Stomach (tissue), 8 donors: ENCODE measurements at regions not wholly inside any gene's neighbourhood (a gene's known extent, or its start where the extent isn't known, plus 50 kb on each side); places are given as distances from the start of the nearest gene placed in this dataset.
A peak's percentile ranks its signal among the peaks of the same experiment; 100 is the strongest.

Experiments
- DNase-seq, 2 donors: peaks; one replicate each; pipeline versions ENCODE4 v3.0.0 to v3.0.0-alpha.2; 2013 to 2019
- H3K27ac ChIP-seq, 5 donors: fragments of 200-600 bp in 4 of 5; sonication (generic) in 4 of 5; one replicate each; pipeline ENCODE4 v1.5.1; 2013 to 2019; ENCODE audit warnings: mild to moderate bottlenecking in 1 of 5, moderate library complexity in 1 of 5
- H3K27me3 ChIP-seq, 3 donors: fragments of 200-600 bp; sonication (generic); one replicate each; pipeline ENCODE4 v1.5.1; 2017 to 2019; ENCODE audit warnings: mixed run types in 1 of 3
- H3K36me3 ChIP-seq, 4 donors: fragments of 200-600 bp; sonication (generic); 1 replicate in 3 of 4; 2 replicates in 1 of 4; pipeline ENCODE4 v1.5.1; 2016 to 2019
- H3K4me1 ChIP-seq, 4 donors: fragments of 200-600 bp; sonication (generic); one replicate each; pipeline ENCODE4 v1.5.1; 2016 to 2019
- H3K4me3 ChIP-seq, 4 donors: fragments of 200-600 bp; sonication (generic) in 3 of 4; one replicate each; pipeline ENCODE4 v1.5.1; 2016 to 2019; ENCODE audit warnings: mild to moderate bottlenecking in 1 of 4
- H3K9me3 ChIP-seq, 4 donors: fragments of 200-600 bp; sonication (generic); one replicate each; pipeline ENCODE4 v1.5.1; 2016 to 2019
- EP300 ChIP-seq: sonication (generic); formaldehyde crosslinking; IDR thresholded peaks from one replicate; pipeline ENCODE4 v1.6.1; 2017; ENCODE audit warnings: antibody characterized with exemption
- POLR2A ChIP-seq, 4 donors: fragments of 450-650 bp; IDR thresholded peaks; one replicate each; pipeline ENCODE4 v1.6.1; 2016; ENCODE audit warnings: antibody characterized with exemption in 4 of 4, control low read depth in 2 of 4, mild to moderate bottlenecking in 1 of 4, moderate library complexity in 1 of 4
- POLR2AphosphoS5 ChIP-seq, 3 donors: sonication (generic); formaldehyde crosslinking; IDR thresholded peaks; one replicate each; pipeline ENCODE4 v1.6.1; 2016; ENCODE audit warnings: antibody characterized with exemption in 3 of 3
- WGBS, 5 donors: extraction: QIAGEN DNeasy Blood & Tissue Kit in 3 of 5; methylation state at CpG; one replicate each; pipeline versions ENCODE4 v1.1.5 to v1.1.7; 2013 to 2018; 5-methylcytosine and 5-hydroxymethylcytosine counted together
- intact Hi-C: fragments of 100-400 bp; cut with DNase I; formaldehyde crosslinking; loops from one replicate; pipeline ENCODE4 v1.15.1; 2023; ENCODE audit warnings: low total_unique reads
- TF ChIP-seq, protein P1 (sequence below), 7 experiments: fragments of 450-650 bp in 4 of 7; fragments of 200-600 bp in 3 of 7; sonication (generic) in 3 of 7; IDR thresholded peaks; one replicate each; pipeline ENCODE4 v1.5.1; 2016 to 2019; ENCODE audit warnings: antibody characterized with exemption in 7 of 7, control low read depth in 2 of 7, mild to moderate bottlenecking in 1 of 7
- donor health status: healthy with polysubstance abuse.
- donor health status: Bipolar disorder and iron deficiency.
- donor health status: healthy.

DNA sequence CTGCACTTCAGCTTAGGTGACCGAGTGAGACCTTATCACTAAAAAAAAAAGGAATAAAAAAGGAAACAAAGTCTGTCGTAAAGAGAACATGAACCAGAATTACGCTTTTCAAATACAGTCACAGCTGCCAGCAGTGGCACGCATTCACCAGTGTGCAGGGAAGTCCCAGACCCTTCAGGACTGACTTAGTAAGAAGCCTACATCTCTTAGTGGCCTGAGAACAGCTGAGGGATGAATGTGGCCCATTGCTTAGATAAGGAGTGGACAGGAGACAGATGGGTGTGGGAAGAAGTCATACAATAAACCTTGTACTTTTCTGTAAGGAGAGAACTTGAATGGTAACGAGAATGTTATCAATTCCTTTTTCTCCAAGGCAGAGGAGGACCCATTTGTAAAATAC, 178.5 kb downstream of the JCAD start:
- WGBS, 5 donors: 72 to 83% (median 80%) methylated on average over 5 of the region's 5 CpGs
- TF ChIP-seq EP300: no peak
- no peak for TF ChIP-seq POLR2AphosphoS5 (IDR thresholded peaks at IDR 0.05)
- no peak for TF ChIP-seq POLR2A (IDR thresholded peaks at IDR 0.05)
- TF ChIP-seq, protein P1, sequence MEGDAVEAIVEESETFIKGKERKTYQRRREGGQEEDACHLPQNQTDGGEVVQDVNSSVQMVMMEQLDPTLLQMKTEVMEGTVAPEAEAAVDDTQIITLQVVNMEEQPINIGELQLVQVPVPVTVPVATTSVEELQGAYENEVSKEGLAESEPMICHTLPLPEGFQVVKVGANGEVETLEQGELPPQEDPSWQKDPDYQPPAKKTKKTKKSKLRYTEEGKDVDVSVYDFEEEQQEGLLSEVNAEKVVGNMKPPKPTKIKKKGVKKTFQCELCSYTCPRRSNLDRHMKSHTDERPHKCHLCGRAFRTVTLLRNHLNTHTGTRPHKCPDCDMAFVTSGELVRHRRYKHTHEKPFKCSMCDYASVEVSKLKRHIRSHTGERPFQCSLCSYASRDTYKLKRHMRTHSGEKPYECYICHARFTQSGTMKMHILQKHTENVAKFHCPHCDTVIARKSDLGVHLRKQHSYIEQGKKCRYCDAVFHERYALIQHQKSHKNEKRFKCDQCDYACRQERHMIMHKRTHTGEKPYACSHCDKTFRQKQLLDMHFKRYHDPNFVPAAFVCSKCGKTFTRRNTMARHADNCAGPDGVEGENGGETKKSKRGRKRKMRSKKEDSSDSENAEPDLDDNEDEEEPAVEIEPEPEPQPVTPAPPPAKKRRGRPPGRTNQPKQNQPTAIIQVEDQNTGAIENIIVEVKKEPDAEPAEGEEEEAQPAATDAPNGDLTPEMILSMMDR (IDR thresholded peaks at IDR 0.05): no peak
- intact Hi-C loops: no loop called here
- H3K4me1 ChIP-seq: peaks cover 0 to 6% (median 2%) of the 10 kb centered on the region in 4 donors
- no peak overlapping the region for H3K4me3 ChIP-seq
- H3K9me3 ChIP-seq: no peaks in the 10 kb centered on the region
- H3K27me3 ChIP-seq: no peaks in the 10 kb centered on the region
- no peaks in the 10 kb centered on the region for H3K36me3 ChIP-seq
- no peak overlapping the region for H3K27ac ChIP-seq
- no peak for DNase-seq

DNA sequence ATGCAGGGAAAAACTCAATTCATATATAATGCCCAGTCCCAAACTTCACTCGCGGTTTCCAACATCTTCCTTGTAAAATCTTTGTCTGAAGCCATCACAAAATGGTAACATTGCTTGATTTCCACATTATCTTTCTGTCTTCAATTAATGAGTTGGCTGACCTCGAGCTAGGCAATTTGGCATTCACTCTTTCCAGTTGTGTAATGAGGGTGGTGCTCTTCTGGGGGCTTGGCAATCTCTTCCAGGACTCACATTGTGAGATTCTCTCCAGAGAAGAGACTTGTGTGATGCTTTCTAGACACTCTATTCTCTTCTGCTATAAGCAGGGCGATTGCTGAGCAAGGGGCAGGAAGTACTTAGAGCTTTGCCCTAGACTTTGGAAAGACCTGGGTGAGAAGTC, 179.5 kb downstream of the JCAD start:
- H3K27ac ChIP-seq: no peak overlapping the region
- WGBS, 5 donors: 56 to 88% (median 68%) methylated on average over 4 of the region's 4 CpGs
- H3K9me3 ChIP-seq: no peaks in the 10 kb centered on the region
- no peaks in the 10 kb centered on the region for H3K36me3 ChIP-seq
- H3K4me3 ChIP-seq: no peak overlapping the region
- H3K4me1 ChIP-seq: peaks cover 0 to 6% (median 2%) of the 10 kb centered on the region in 4 donors
- H3K27me3 ChIP-seq: no peaks in the 10 kb centered on the region
- no peak for DNase-seq
- TF ChIP-seq, protein P1 (IDR thresholded peaks at IDR 0.05): no peak
- intact Hi-C loops: no loop called here

DNA sequence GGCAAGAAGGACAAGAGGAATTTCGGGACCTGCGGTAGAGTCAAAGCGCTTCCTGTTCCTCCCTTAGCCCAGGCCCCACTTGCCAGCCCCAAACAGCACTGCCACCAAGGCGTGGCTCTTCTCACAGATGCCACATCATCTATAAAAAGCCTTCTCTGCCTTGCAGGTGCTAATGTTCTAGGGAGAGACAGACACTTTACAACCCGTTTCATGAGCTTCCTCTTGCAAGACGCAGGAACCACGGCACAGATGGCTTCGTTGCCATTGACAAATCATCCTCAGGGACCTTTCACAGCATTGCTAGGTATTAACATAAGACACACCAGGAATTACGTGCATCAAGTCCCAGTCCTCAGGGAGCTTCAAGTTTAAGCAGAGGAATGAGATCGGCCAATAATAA, 180.9 kb downstream of the JCAD start:
- intact Hi-C loops: no loop called here
- TF ChIP-seq, protein P1 (IDR thresholded peaks at IDR 0.05): no peak
- TF ChIP-seq EP300 (no peak), POLR2AphosphoS5 (IDR thresholded peaks at IDR 0.05) (no peak), POLR2A (IDR thresholded peaks at IDR 0.05) (no peak)
- WGBS, 5 donors: 73 to 78% (median 74%) methylated on average over 10 of the region's 10 CpGs
- no peaks in the 10 kb centered on the region for H3K9me3 ChIP-seq
- H3K36me3 ChIP-seq: no peaks in the 10 kb centered on the region
- H3K27ac ChIP-seq: peak overlapping the region in 2 of 5 donors; percentile 13 to 46
- H3K4me1 ChIP-seq: peaks cover 0 to 6% (median 2%) of the 10 kb centered on the region in 4 donors
- no peak for DNase-seq
- H3K27me3 ChIP-seq: no peaks in the 10 kb centered on the region
- no peak overlapping the region for H3K4me3 ChIP-seq

DNA sequence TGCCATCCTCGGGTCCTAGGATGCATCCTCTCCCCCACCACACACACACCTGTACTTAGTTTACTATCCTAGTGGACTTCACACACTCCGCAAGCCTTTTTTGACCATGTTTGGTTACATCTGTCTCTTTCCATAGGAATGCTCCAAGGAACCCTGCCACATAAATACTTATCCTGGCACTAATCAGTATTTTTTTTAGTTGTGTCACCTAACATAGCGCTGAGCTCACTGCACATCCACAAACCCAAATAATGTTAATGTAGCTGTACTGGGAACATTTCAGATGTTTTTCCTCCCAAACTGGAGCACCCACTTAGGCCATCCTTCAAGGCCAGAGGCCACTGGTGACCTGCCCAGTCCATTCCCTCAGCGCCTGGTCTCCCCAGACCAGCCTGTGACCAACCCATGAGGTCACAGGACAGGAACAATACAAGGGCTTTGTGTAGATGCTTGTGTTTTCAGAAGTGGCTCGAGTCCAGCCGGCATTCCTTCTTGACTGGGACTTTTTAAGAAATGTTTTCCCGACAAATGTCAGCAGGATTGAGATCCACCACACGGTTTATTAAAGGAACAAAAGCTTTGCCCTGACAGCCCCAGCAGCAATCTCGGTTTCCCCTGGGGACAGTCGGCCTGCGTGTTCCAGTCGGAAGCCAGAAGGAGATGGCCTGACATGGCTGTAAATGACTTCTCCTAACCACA, 181.4 kb downstream of the JCAD start:
- Histone ChIP-seq H3K36me3 (no peaks in the 10 kb centered on the region), H3K4me1 (peaks cover 0 to 5% (median 2%) of the 10 kb centered on the region in 4 donors), H3K27me3 (no peaks in the 10 kb centered on the region), H3K27ac (peak overlapping the region in 3 of 5 donors; percentile 10 to 46 (median 13)), H3K9me3 (no peaks in the 10 kb centered on the region), H3K4me3 (no peak overlapping the region)
- DNase-seq: peak in 1 of 2 donors; percentile 35
- intact Hi-C loops: no loop called here
- WGBS, 5 donors: 68 to 80% (median 78%) methylated on average over 12 of the region's 12 CpGs
- TF ChIP-seq POLR2A (IDR thresholded peaks at IDR 0.05) (no peak), POLR2AphosphoS5 (IDR thresholded peaks at IDR 0.05) (no peak), EP300 (no peak)
- TF ChIP-seq, protein P1 (IDR thresholded peaks at IDR 0.05): no peak
